Activated CD4-positive, alpha-beta T cell treated with anti-CD3 and anti-CD28 coated beads, Interleukin-2, Interleukin-4, amounts not matched to agents 100 ng/mL and 50 ng/mL, durations not matched to agents 16 hours and 8 hours (primary cell): ENCODE measurements at regions not wholly inside any gene's neighbourhood (a gene's known extent, or its start where the extent isn't known, plus 50 kb on each side); places are given as distances from the start of the nearest gene placed in this dataset.

Experiments used
- DNase-seq: peaks from one replicate; pipeline ENCODE4 v3.0.0-alpha.2; 2020; ENCODE audit warnings: low spot score

DNA sequence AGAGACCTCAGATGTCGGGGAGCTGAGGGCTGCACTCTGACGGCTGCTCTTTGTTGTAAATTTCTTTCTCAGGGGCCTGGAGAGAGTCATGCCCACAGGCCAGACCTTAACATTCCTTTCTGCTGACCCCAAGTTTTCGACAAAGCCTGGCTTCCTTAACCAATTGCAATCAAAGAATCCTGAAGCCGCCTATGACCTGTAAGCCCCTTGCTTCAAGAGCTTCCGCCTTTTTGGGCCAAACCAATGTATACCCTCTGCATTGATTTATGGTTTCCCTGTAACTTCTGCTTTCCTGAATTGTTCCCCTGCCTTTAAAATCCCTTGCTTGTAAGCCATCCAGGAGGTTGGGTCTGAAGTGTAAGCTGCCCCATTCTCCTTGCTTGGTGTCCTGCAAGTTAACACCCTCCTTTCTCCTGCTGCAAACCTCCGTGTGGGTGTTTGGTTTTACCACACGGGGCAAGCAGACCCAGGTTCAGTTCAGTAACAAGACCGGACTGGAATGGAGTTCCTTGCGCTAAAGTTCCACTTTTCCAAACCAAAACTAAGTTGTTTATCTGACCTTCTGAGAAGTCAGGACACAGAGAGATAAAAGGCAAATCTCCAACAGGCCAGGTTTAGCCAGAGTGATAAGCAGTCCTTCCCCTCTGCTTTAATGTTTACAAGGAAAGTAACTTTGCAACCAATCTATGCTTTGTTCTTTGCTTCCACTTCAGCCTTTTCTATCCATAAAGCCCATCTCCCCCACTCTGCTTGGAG lies 141.6 kb downstream of the KCNJ12 start:
- DNase-seq: no peak

- DNase-seq: no peak
Observed at GRCh38 chr17:21522755-21523336, 146.7 kb downstream of the KCNJ12 start.

DNA sequence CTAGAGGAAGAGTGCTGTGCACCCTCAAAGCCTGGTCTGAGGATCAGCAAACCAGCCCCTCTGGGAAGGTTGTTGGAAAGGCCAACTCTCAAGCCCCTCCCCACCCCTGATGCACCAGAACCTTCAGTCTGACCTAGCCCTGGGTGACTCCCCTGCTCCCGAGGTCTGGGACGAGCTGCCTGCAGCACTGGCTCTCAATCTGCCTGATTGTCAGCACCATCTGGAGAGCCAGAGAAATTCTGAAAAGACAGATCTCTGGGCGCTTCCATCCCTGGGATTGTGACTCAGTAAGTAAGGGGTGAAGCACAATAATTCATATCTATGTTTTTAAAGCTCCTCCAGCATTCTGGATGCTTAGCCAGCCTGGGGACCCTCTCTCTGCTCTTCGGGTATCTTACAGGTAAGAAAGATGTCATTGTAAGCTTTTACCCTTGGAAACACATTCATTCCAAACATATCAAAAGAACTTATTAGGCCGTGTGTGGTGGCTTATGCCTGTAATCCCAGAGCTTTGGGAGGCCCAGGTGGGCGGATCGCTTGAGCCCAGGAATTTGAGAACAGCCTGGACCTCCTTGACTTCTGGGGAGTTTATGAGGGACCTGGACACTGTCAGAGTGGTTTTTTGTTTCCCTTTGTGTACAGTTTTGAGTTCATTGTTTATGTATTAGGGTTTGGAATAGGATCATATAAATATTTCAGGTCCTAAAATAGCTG lies 147.5 kb downstream of the KCNJ12 start:
- no peak for DNase-seq

GRCh38 chr17:21524211-21524591 lies 148.0 kb downstream of the KCNJ12 start:
- DNase-seq: no peak

DNA sequence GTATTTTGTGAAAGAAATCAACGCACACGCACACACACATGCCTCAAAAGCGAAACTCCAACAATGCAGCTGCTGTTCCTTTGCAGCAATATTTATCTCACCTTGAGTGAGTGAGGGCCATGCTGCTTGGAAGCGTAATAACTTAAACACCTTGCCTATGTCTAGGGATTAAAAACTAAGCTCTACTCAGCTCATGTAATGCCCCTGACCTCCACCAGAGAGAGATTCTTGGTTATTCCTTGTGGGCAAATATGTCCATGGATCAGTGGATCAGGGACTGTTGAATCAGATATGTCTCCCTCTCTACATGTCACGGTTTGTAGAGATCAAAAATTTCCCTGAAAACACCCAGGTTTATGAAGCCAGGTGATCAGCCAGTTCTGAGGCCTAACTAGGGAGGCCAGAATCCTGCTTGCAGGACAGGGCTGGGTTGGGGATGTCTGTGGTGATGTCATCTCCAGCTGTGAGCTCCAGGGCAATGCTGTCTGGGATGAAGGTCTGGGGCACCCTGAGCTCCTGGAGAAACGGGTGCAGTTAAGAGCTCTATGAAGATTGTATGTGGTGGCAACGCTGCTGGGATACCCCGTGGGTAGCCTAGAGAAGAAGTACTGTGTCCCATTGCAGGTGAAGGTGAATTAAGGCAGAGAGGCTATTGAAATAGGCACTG lies 149.4 kb downstream of the KCNJ12 start:
- DNase-seq: no peak

GRCh38 chr17:21528031-21528695 lies 152.0 kb downstream of the KCNJ12 start:
- DNase-seq: no peak

GRCh38 chr17:21530311-21530710 lies 154.2 kb downstream of the KCNJ12 start:
- no peak for DNase-seq

GRCh38 chr17:21530841-21531240 lies 154.7 kb downstream of the KCNJ12 start:
- DNase-seq: no peak

- peak; percentile 58 for DNase-seq
Observed at GRCh38 chr17:21532763-21533385, 156.7 kb downstream of the KCNJ12 start.

DNA sequence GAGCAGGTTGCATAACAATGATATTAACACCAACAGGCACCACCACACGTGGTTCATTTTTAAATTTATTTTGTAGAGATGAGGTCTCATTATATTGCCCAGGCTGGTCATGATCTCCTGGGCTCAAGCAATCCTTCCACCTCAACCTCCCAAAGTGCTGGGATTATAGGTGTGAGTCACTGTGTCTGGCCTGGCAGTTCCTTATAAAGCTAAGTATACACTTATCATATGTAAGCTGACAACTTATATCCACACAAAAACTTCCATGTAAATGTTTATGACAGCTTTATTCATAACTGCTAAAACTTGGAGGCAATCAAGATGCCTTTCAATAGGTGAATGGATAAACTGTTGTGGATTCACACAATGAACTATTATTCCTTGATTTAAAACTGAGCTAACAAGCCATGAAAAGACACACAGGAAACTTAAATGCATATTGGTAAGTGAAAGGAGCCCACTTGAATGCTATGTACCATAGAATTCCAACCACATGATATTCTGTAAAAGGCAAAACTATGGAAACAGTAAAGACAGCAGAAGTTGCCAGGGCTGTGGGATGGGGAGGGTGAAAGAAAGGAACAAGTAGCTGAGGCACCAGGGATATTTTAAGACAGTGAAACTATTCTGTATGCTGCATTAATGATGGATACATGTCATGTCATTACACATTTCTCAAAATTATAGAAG lies 156.5 kb upstream of the KCNJ18 start:
- DNase-seq: no peak

DNA sequence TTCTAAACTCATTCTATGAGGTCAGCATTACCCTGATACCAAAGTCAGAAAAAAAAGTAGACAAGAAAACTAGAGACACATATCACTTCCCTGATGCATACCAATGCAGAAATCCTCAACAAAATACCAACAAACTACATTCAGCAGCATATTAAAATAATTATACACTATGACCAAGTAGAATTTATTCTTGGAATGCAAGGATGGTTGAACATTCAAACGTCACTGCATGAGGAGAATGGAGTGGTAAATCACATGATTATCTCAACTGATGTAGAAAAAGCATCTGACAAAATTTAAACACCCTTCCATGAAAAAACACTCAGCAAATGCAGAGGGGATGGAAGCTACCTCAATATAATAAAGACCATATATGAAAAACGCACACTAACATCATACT lies 155.0 kb upstream of the KCNJ18 start:
- DNase-seq: no peak

- no peak for DNase-seq
Observed at GRCh38 chr17:21538615-21539014, 153.7 kb upstream of the KCNJ18 start.

GRCh38 chr17:21539146-21539545 lies 153.2 kb upstream of the KCNJ18 start:
- DNase-seq: no peak

DNA sequence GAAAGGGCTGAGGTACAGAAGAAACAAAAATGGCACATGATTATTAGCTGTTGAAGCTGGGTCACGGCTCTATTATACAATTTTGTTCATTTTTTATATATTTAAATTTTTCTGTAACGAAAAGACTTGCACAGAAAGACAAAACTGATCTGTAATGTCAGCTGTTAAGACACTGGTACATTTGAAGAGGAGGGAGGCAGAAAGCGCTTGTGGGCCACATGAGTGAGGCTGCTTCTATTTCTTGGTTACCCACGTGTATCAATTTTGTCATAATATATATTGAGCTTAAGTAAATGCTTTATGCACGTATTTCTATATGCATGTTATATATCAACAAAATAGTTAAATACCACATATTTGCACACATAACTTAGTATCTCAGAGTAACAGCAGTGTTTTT lies 151.8 kb upstream of the KCNJ18 start:
- no peak for DNase-seq

DNA sequence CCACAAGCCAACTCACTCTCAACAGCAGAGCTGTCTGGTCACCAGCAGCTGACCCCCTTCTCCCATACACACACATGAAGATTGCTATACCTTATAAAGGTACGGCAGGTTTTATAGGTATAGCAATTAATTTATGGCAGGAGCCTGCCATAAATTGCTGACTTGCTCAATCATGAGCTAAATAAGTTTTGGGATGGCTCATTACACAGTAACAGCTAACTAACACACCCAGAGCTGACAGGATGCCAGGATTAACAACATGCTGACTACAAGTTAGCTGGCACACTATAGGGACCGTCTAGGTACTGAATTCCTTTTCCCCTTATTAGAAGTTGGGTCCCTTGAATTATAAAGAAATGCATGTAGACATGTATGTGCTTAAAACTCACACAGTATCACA lies 150.3 kb upstream of the KCNJ18 start:
- no peak for DNase-seq

DNA sequence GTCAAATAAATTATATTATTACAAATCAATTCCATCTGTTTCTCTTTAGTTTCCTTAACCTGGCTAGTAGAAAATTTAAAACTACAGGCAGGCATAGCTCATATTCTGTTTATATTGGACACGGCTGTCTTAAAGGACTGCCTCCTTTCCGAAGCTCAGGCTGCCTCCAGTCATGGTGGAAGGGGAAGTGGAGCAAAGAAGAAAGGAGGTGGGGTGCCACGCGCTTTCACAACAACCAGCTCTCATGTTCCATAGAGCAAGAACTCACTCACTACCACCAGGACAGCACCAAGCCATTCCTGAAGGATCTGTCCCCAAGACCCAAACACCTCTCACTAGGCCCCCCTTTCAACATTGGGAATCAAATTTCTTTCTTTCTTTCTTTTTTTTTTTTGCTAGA lies 149.3 kb upstream of the KCNJ18 start:
- DNase-seq: no peak

DNA sequence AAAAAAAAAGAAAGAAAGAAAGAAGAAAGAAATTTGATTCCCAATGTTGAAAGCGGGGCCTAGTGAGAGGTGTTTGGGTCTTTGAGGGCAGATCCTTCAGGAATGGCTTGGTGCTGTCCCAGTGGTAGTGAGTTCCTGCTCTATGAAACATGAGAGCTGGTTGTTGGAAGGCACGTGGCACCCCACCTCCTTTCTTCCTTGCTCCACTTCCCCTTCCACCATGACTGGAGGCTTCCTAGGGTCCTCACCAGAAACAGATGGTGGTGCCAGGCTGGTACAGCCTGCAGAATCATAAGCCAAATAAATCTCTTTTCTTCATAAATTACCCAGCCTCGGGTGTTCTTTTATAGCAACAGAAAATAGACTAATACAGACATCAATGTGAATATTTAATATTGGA lies 147.3 kb upstream of the KCNJ18 start:
- DNase-seq: no peak

- DNase-seq: no peak
Observed at GRCh38 chr17:21548236-21548635, 144.1 kb upstream of the KCNJ18 start.

GRCh38 chr17:21549107-21549687 lies 143.1 kb upstream of the KCNJ18 start:
- DNase-seq: peak; percentile 50

GRCh38 chr17:21550031-21550430 lies 142.3 kb upstream of the KCNJ18 start:
- peak; percentile 52 for DNase-seq
